ENCODE measurements at regions not wholly inside any gene's neighbourhood (a gene's known extent, or its start where the extent isn't known, plus 50 kb on each side); places are given as distances from the start of the nearest gene placed in this dataset.

GRCh38 chr2:3138621-3139020 lies 239.0 kb downstream of the EIPR1 start:
- no peaks in the 10 kb centered on the region for H3K9me3 ChIP-seq
- no peak overlapping the region for H3K27ac ChIP-seq
- H3K4me1 ChIP-seq: no peaks in the 10 kb centered on the region
- TF ChIP-seq EP300 (IDR thresholded peaks at IDR 0.05) (no peak), POLR2A (IDR thresholded peaks at IDR 0.05) (no peak), POLR2AphosphoS5 (IDR thresholded peaks at IDR 0.05) (no peak), CTCF (IDR thresholded peaks at IDR 0.05) (no peak)
- peak in 1 of 2 donors; percentile 65 for DNase-seq (ENCODE audit: low spot score in 2 of 2)
- H3K27me3 ChIP-seq: no peaks in the 10 kb centered on the region
- 87% methylated on average over 9 of the region's 9 CpGs for WGBS
- no peaks in the 10 kb centered on the region for H3K36me3 ChIP-seq
- no peak overlapping the region for H3K4me3 ChIP-seq

GRCh38 chr2:3137651-3138300 lies 239.8 kb downstream of the EIPR1 start:
- no peaks in the 10 kb centered on the region for H3K4me1 ChIP-seq
- H3K36me3 ChIP-seq: no peaks in the 10 kb centered on the region
- no peak overlapping the region for H3K4me3 ChIP-seq
- TF ChIP-seq POLR2A (IDR thresholded peaks at IDR 0.05): no peak
- TF ChIP-seq EP300 (IDR thresholded peaks at IDR 0.05): no peak
- no peak for TF ChIP-seq POLR2AphosphoS5 (IDR thresholded peaks at IDR 0.05)
- TF ChIP-seq CTCF (IDR thresholded peaks at IDR 0.05): no peak
- no peak overlapping the region for H3K27ac ChIP-seq
- peak in 1 of 2 donors; percentile 29 for DNase-seq (ENCODE audit: low spot score in 2 of 2)
- no peaks in the 10 kb centered on the region for H3K9me3 ChIP-seq
- WGBS: 91% methylated on average over 5 of the region's 5 CpGs
- peaks cover 3% of the 10 kb centered on the region for H3K27me3 ChIP-seq

- no peak for DNase-seq (ENCODE audit: low spot score in 2 of 2)
- WGBS: 87% methylated on average over 5 of the region's 5 CpGs
- H3K9me3 ChIP-seq: no peaks in the 10 kb centered on the region
- peaks cover 22% of the 10 kb centered on the region for H3K27me3 ChIP-seq
- no peak overlapping the region for H3K4me3 ChIP-seq
- no peak overlapping the region for H3K27ac ChIP-seq
- no peaks in the 10 kb centered on the region for H3K4me1 ChIP-seq
- H3K36me3 ChIP-seq: no peaks in the 10 kb centered on the region
- TF ChIP-seq EP300 (IDR thresholded peaks at IDR 0.05) (no peak), POLR2A (IDR thresholded peaks at IDR 0.05) (no peak), CTCF (IDR thresholded peaks at IDR 0.05) (no peak), POLR2AphosphoS5 (IDR thresholded peaks at IDR 0.05) (no peak)
Observed at GRCh38 chr2:3135676-3136075, 241.9 kb downstream of the EIPR1 start.

GRCh38 chr2:3134026-3134571 lies 243.5 kb downstream of the EIPR1 start:
- WGBS: 96% methylated on average over 14 of the region's 14 CpGs

More at GRCh38 chr2:3134026-3134571, 243.5 kb downstream of the EIPR1 start:
- H3K36me3 ChIP-seq: no peaks in the 10 kb centered on the region
- H3K9me3 ChIP-seq: no peaks in the 10 kb centered on the region
- H3K27ac ChIP-seq: no peak overlapping the region
- peaks cover 23% of the 10 kb centered on the region for H3K27me3 ChIP-seq
- H3K4me1 ChIP-seq: no peaks in the 10 kb centered on the region
- peak in 1 of 2 donors; percentile 45 for DNase-seq (ENCODE audit: low spot score in 2 of 2)
- TF ChIP-seq CTCF (IDR thresholded peaks at IDR 0.05) (no peak), POLR2AphosphoS5 (IDR thresholded peaks at IDR 0.05) (no peak), POLR2A (IDR thresholded peaks at IDR 0.05) (no peak), EP300 (IDR thresholded peaks at IDR 0.05) (no peak)
- no peak overlapping the region for H3K4me3 ChIP-seq

Data from suprapubic skin (tissue), 4 donors.